H1 (cell line): ENCODE measurements at regions not wholly inside any gene's neighbourhood (a gene's known extent, or its start where the extent isn't known, plus 50 kb on each side); places are given as distances from the start of the nearest gene placed in this dataset.

Source experiments
- BCL11A ChIP-seq, 2 experiments: IDR thresholded peaks; one replicate each; pipeline ENCODE4 v1.6.1; 2011; ENCODE audit warnings: low read depth in 2 of 2, low read length in 2 of 2, mild to moderate bottlenecking in 2 of 2
- CTCF ChIP-seq, 3 experiments: IDR thresholded peaks; 1 replicate in 2 of 3; 2 replicates in 1 of 3; pipeline versions ENCODE4 v1.5.1 to v1.6.1; 2011; ENCODE audit warnings: low read length in 3 of 3, mild to moderate bottlenecking in 3 of 3, inconsistent platforms in 2 of 3, low read depth in 1 of 3, moderate library complexity in 1 of 3; ENCODE audit not compliant: insufficient read depth in 1 of 3; ENCODE audit errors: control extremely low read depth in 1 of 3
- EGR1 ChIP-seq: IDR thresholded peaks from 2 replicates; pipeline ENCODE4 v1.6.1; 2011; ENCODE audit warnings: low read depth, low read length, borderline replicate concordance
- EP300 ChIP-seq, 2 experiments: IDR thresholded peaks; 1 replicate in 1 of 2; 2 replicates in 1 of 2; pipeline ENCODE4 v1.6.1; 2011 to 2012; ENCODE audit warnings: low read depth in 2 of 2, low read length in 2 of 2, mild to moderate bottlenecking in 2 of 2, borderline replicate concordance in 1 of 2, inconsistent platforms in 1 of 2, moderate library complexity in 1 of 2
- KDM4A ChIP-seq: IDR thresholded peaks from one replicate; pipeline ENCODE4 v1.7.1; 2012; ENCODE audit warnings: low read depth, mild to moderate bottlenecking, moderate library complexity, low read length, inconsistent platforms; ENCODE audit not compliant: severe bottlenecking
- NANOG ChIP-seq: IDR thresholded peaks from 2 replicates; pipeline ENCODE4 v1.6.1; 2011; ENCODE audit warnings: low read length, low read depth, mild to moderate bottlenecking, inconsistent platforms; ENCODE audit not compliant: insufficient read depth, poor library complexity, severe bottlenecking
- RFX5 ChIP-seq: IDR thresholded peaks from 2 replicates; pipeline ENCODE4 v1.6.1; 2011; ENCODE audit warnings: low read depth, low read length, improper control_type of control experiment, borderline replicate concordance
- SIX5 ChIP-seq: IDR thresholded peaks from 2 replicates; pipeline ENCODE4 v1.6.1; 2011; ENCODE audit warnings: mild to moderate bottlenecking, low read depth, low read length
- USF2 ChIP-seq: IDR thresholded peaks from 2 replicates; pipeline ENCODE4 v1.6.1; 2011; ENCODE audit warnings: low read length, improper control_type of control experiment
- YY1 ChIP-seq: IDR thresholded peaks from 2 replicates; pipeline ENCODE4 v1.6.1; 2011; ENCODE audit warnings: low read depth, mild to moderate bottlenecking, low read length
- TF ChIP-seq, protein P1 (sequence below): IDR thresholded peaks from 2 replicates; pipeline ENCODE4 v1.6.1; 2012; ENCODE audit warnings: inconsistent platforms

- TF ChIP-seq CTCF (IDR thresholded peaks at IDR 0.05; ENCODE audit: control extremely low read depth in 1 of 3, insufficient read depth in 1 of 3, low read depth in 1 of 3, low read length in 3 of 3) (no peak), KDM4A (no peak), BCL11A (IDR thresholded peaks at IDR 0.05; ENCODE audit: low read depth in 2 of 2, low read length in 2 of 2) (no peak), SIX5 (no peak), USF2 (no peak), EP300 (IDR thresholded peaks at IDR 0.05; ENCODE audit: borderline replicate concordance in 1 of 2, low read depth in 2 of 2, low read length in 2 of 2) (no peak), YY1 (no peak), EGR1 (no peak), RFX5 (no peak), NANOG (no peak)
- TF ChIP-seq, protein P1, sequence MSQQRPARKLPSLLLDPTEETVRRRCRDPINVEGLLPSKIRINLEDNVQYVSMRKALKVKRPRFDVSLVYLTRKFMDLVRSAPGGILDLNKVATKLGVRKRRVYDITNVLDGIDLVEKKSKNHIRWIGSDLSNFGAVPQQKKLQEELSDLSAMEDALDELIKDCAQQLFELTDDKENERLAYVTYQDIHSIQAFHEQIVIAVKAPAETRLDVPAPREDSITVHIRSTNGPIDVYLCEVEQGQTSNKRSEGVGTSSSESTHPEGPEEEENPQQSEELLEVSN = no peak
Observed at GRCh38 chr6:28643017-28643740, 117.5 kb downstream of the GPX5 start (continued).
